AG04449 (cell line): ENCODE measurements at regions not wholly inside any gene's neighbourhood (a gene's known extent, or its start where the extent isn't known, plus 50 kb on each side); places are given as distances from the start of the nearest gene placed in this dataset.

Experiments
- CTCF ChIA-PET: fragments of 350-600 bp; formaldehyde crosslinking; extraction: SDS; loops from one replicate; lab custom pipeline; 2021; ENCODE audit warnings: antibody characterized with exemption; lab: Yijun Ruan, JAX
- POLR2A ChIA-PET: fragments of 400-600, 350-600 bp; formaldehyde crosslinking; extraction: SDS; loops from one replicate; lab custom pipeline; 2020; ENCODE audit warnings: antibody characterized with exemption, inconsistent platforms; lab: Yijun Ruan, JAX
- DNase-seq: peaks from one replicate; pipeline ENCODE4 v3.0.0-alpha.2; 2010; ENCODE audit warnings: low read depth, low spot score
- H3K4me3 ChIP-seq: 2 replicates; pipeline ENCODE4 v1.5.1; 2011; ENCODE audit warnings: low read depth, mild to moderate bottlenecking, control low read depth, low read length
- CTCF ChIP-seq: IDR thresholded peaks from one replicate; pipeline ENCODE4 v1.5.1; 2011; ENCODE audit warnings: mild to moderate bottlenecking, moderate library complexity, low read length, control low read depth, inconsistent platforms; ENCODE audit not compliant: insufficient read depth; ENCODE audit errors: missing control alignments

DNA sequence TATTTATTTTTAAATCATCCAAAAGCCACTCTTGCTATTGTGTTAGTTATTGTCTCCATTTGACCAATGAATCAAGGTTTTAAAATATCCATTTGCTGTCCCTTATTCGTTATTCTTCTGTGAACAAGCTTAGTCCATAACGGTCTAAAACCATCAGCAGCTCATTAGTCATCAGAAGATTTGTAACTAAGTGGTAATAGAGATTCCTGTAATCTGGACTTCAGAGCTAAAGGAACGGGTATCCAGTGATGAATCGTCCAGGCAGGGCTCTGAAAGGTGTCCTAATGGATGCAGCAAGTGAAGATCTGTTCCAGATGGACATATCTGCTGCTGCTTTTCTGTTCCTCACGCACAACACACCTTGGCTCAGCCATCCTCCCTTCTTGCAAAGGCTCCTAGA is 362.7 kb upstream of the CFAP20DC start:
- ChIA-PET CTCF (interaction anchor here (0.7 to 1.3 kb wide), 3 partner anchors 30 to 201 kb away, joined by 3 read pairs; no protein-coding TSS in a partner anchor), POLR2A (interaction anchor here (0.8 kb wide), 1 partner anchor 12 kb away, joined by 3 read pairs; no protein-coding TSS in a partner anchor)
- DNase-seq: no peak
- TF ChIP-seq CTCF: no peak
- H3K4me3 ChIP-seq: no peak overlapping the region

GRCh38 chr3:59411694-59412093 is 361.9 kb upstream of the CFAP20DC start:
- POLR2A ChIA-PET: no interaction called here
- H3K4me3 ChIP-seq: no peak overlapping the region
- CTCF ChIA-PET: no interaction called here
- no peak for DNase-seq
- TF ChIP-seq CTCF: no peak

GRCh38 chr3:59411186-59411585 is 361.4 kb upstream of the CFAP20DC start:
- DNase-seq: no peak
- ChIA-PET CTCF (no interaction called here), POLR2A (no interaction called here)
- TF ChIP-seq CTCF: no peak
- no peak overlapping the region for H3K4me3 ChIP-seq

DNA sequence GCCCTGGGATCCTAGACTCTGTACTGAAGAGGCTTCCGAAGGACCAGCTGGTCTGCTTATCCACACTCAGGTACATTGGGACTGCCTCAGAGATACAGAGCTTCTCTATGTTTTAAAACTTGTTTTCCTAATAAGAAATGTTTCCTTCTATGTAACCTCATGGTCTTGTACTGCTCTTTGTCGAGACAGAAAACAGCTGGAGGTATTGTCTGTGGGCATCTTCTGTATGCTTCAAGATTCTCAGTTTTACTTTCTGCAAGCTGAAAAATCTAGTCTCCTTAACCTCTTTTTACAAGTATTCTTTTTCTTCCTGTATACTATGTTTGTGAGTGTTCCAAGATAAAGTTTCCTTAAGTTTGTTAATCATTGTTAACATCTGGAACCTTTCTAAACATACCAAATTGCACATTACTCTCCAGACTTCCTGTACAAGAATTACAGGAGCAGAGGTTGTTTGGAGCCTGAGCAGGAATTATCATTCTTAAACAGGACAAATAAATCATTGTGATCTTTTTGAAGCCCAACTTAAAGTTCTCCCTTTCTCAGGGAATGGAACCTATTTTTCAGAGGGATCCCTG is 358.3 kb upstream of the CFAP20DC start:
- no peak overlapping the region for H3K4me3 ChIP-seq
- no peak for TF ChIP-seq CTCF
- no peak for DNase-seq
- ChIA-PET CTCF (no interaction called here), POLR2A (no interaction called here)

GRCh38 chr3:59407425-59407824 is 357.6 kb upstream of the CFAP20DC start:
- no peak for DNase-seq
- no peak for TF ChIP-seq CTCF
- POLR2A ChIA-PET: no interaction called here
- CTCF ChIA-PET: no interaction called here
- no peak overlapping the region for H3K4me3 ChIP-seq

GRCh38 chr3:59406943-59407342 is 357.1 kb upstream of the CFAP20DC start:
- no peak for DNase-seq
- CTCF ChIA-PET: no interaction called here
- no peak for TF ChIP-seq CTCF
- POLR2A ChIA-PET: no interaction called here
- no peak overlapping the region for H3K4me3 ChIP-seq
